Endodermal cell (in vitro differentiated cells): ENCODE measurements at regions not wholly inside any gene's neighbourhood (a gene's known extent, or its start where the extent isn't known, plus 50 kb on each side); places are given as distances from the start of the nearest gene placed in this dataset.

Experiments used
- DNase-seq: peaks from one replicate; pipeline ENCODE4 v3.0.0-alpha.2; 2017
- H3K27ac ChIP-seq: 2 replicates; pipeline ENCODE4 v1.5.1; 2013; ENCODE audit warnings: mild to moderate bottlenecking, low read depth, low read length, moderate library complexity
- H3K27me3 ChIP-seq: 2 replicates; pipeline ENCODE4 v1.6.1; 2013; ENCODE audit warnings: mild to moderate bottlenecking, low read length, moderate library complexity; ENCODE audit not compliant: insufficient read depth, control insufficient read depth, poor library complexity, severe bottlenecking
- H3K36me3 ChIP-seq: 2 replicates; pipeline ENCODE4 v1.7.0; 2013; ENCODE audit warnings: mild to moderate bottlenecking, low read length, moderate library complexity; ENCODE audit not compliant: control insufficient read depth, insufficient read depth
- H3K4me1 ChIP-seq: one replicate; pipeline ENCODE4 v1.7.0; 2013; ENCODE audit warnings: low read length; ENCODE audit not compliant: control insufficient read depth, insufficient read depth
- H3K4me3 ChIP-seq: 2 replicates; pipeline ENCODE4 v1.5.1; 2013; ENCODE audit warnings: mild to moderate bottlenecking, low read length, moderate library complexity
- H3K9ac ChIP-seq: 2 replicates; pipeline ENCODE4 v1.6.1; 2013; ENCODE audit warnings: mild to moderate bottlenecking, low read length, moderate library complexity; ENCODE audit not compliant: poor library complexity, severe bottlenecking; ENCODE audit errors: extremely low read depth
- H3K9me3 ChIP-seq: 2 replicates; pipeline ENCODE4 v1.6.1; 2013; ENCODE audit warnings: mild to moderate bottlenecking, low read length, moderate library complexity; ENCODE audit not compliant: control insufficient read depth
- H3K27ac Mint-ChIP-seq: 2 replicates; pipeline ENCODE4 v1.8.0; 2020; ENCODE audit warnings: mixed read lengths
- H3K27me3 Mint-ChIP-seq: 2 replicates; pipeline ENCODE4 v1.8.0; 2021; ENCODE audit warnings: mild to moderate bottlenecking, mixed read lengths; ENCODE audit not compliant: insufficient read depth
- H3K36me3 Mint-ChIP-seq: 2 replicates; pipeline ENCODE4 v1.8.0; 2020; ENCODE audit warnings: low read depth, mixed read lengths
- H3K4me1 Mint-ChIP-seq: 2 replicates; pipeline ENCODE4 v1.8.0; 2020; ENCODE audit warnings: mixed read lengths
- H3K4me3 Mint-ChIP-seq: 2 replicates; pipeline ENCODE4 v1.8.0; 2020; ENCODE audit warnings: mild to moderate bottlenecking, moderate library complexity, mixed read lengths
- H3K9me3 Mint-ChIP-seq: 2 replicates; pipeline ENCODE4 v1.8.0; 2020; ENCODE audit warnings: mild to moderate bottlenecking, mixed read lengths
- WGBS, 2 experiments: methylation state at CpG; one replicate each; pipeline versions ENCODE4 v1.1.5 to v1.1.7; 2013; ENCODE audit warnings: missing lambda C conversion rate in 2 of 2, mixed read lengths in 1 of 2; ENCODE audit not compliant: insufficient coverage in 1 of 2, insufficient read length in 1 of 2; 5-methylcytosine and 5-hydroxymethylcytosine counted together
- TF ChIP-seq, protein P1 (sequence below): fragments of 200-600 bp; sonication (generic); conservative IDR thresholded peaks from 2 replicates; pipeline ENCODE4 v1.5.0; 2021; ENCODE audit warnings: antibody characterized with exemption, mild to moderate bottlenecking

DNA sequence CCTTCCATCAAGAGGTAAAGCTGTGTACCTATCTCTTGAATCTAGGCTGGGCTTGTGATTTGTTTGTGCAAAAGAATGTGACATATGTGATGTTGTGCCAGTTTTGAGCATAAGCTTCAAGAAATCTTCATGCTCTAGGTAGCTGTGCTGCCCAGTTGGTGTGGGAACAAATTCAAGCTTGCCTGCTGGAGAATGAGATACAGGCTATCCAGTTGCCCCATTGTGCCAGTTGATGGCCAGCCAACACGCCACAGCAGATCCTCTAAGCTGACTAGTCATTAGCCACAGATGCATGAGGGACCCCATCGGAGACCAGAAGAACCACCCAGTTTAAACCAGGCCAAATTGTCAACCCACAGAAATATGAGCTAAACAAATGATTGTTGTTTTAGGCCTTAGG lies 180.5 kb upstream of the MPHOSPH6 start:
- 100% methylated on average over 2 of the region's 2 CpGs for WGBS, 2 experiments
- TF ChIP-seq, protein P1, sequence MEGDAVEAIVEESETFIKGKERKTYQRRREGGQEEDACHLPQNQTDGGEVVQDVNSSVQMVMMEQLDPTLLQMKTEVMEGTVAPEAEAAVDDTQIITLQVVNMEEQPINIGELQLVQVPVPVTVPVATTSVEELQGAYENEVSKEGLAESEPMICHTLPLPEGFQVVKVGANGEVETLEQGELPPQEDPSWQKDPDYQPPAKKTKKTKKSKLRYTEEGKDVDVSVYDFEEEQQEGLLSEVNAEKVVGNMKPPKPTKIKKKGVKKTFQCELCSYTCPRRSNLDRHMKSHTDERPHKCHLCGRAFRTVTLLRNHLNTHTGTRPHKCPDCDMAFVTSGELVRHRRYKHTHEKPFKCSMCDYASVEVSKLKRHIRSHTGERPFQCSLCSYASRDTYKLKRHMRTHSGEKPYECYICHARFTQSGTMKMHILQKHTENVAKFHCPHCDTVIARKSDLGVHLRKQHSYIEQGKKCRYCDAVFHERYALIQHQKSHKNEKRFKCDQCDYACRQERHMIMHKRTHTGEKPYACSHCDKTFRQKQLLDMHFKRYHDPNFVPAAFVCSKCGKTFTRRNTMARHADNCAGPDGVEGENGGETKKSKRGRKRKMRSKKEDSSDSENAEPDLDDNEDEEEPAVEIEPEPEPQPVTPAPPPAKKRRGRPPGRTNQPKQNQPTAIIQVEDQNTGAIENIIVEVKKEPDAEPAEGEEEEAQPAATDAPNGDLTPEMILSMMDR, result no peak
- H3K27ac Mint-ChIP-seq, result no peak overlapping the region
- peaks cover 12% of the 10 kb centered on the region for H3K9me3 ChIP-seq
- no peaks in the 10 kb centered on the region for H3K27me3 ChIP-seq
- H3K4me1 Mint-ChIP-seq, result peaks cover 15% of the 10 kb centered on the region
- H3K4me3 Mint-ChIP-seq, result no peak overlapping the region
- no peak overlapping the region for H3K9ac ChIP-seq
- no peaks in the 10 kb centered on the region for H3K36me3 Mint-ChIP-seq
- H3K4me1 ChIP-seq, result no peaks in the 10 kb centered on the region
- H3K27ac ChIP-seq, result no peak overlapping the region
- no peak overlapping the region for H3K4me3 ChIP-seq
- H3K36me3 ChIP-seq, result no peaks in the 10 kb centered on the region
- H3K9me3 Mint-ChIP-seq, result peaks cover 2% of the 10 kb centered on the region
- DNase-seq, result no peak
- H3K27me3 Mint-ChIP-seq, result peaks cover 8% of the 10 kb centered on the region

DNA sequence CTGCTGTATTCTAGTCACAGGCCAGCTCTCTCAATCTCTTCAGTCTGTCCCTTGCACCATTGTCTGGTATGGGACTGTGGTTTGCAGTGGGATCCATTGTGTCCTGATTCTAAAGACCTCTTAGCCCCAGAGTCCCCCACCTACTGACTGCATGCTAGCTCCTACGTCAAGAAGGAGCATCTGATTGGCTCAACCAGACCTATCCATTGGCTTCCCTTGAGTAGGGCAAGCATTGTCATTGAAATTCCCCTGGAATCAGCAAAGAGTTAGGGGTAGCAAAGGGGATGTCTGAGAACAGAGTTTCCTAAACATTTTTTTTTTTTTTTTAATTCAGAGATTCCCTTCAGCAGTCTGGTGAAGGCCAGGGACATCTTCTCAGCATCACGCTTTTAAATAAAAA lies 175.3 kb upstream of the MPHOSPH6 start:
- H3K4me1 ChIP-seq, result no peaks in the 10 kb centered on the region
- Mint-ChIP-seq H3K27me3 (peaks cover 27% of the 10 kb centered on the region), H3K4me1 (peaks cover 19% of the 10 kb centered on the region), H3K4me3 (no peak overlapping the region), H3K27ac (no peak overlapping the region), H3K36me3 (no peaks in the 10 kb centered on the region), H3K9me3 (peaks cover 8% of the 10 kb centered on the region)
- no peak for DNase-seq
- TF ChIP-seq, protein P1, result no peak
- H3K27me3 ChIP-seq, result peaks cover 6% of the 10 kb centered on the region
- H3K36me3 ChIP-seq, result no peaks in the 10 kb centered on the region
- no peak overlapping the region for H3K9ac ChIP-seq
- no peak overlapping the region for H3K4me3 ChIP-seq
- H3K27ac ChIP-seq, result no peak overlapping the region
- peaks cover 13% of the 10 kb centered on the region for H3K9me3 ChIP-seq
- 80 to 88% methylated on average over 1 of the region's 2 CpGs for WGBS, 2 experiments

DNA sequence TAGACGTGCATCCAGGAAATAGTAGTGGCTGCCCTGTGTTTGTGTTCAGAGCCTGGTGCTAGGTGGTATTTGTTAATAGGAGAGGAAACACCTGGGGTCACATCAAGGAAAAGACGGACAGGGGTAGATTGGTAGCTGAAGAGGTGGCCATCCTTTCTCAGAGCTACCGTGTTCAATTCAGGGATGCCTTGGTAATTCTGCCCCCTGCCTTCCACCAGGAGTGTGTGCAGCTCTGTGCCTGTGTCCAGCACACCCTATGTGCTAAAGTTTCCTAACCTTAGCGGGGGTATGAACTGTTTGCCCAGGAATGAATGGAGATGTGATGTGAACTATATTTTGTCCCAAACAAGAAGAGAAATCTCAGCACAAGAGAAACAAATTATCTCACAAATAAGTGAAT lies 174.1 kb upstream of the MPHOSPH6 start:
- TF ChIP-seq, protein P1, result peak; percentile 88
- peak; percentile 65 for DNase-seq
- Histone ChIP-seq H3K27ac (no peak overlapping the region), H3K27me3 (peaks cover 6% of the 10 kb centered on the region), H3K9me3 (peaks cover 13% of the 10 kb centered on the region), H3K36me3 (no peaks in the 10 kb centered on the region), H3K4me3 (no peak overlapping the region), H3K9ac (no peak overlapping the region), H3K4me1 (no peaks in the 10 kb centered on the region)
- H3K36me3 Mint-ChIP-seq, result no peaks in the 10 kb centered on the region
- H3K27me3 Mint-ChIP-seq, result peaks cover 34% of the 10 kb centered on the region
- H3K27ac Mint-ChIP-seq, result no peak overlapping the region
- peaks cover 23% of the 10 kb centered on the region for H3K4me1 Mint-ChIP-seq
- 64 to 68% methylated on average over 3 to 4 of the region's 4 CpGs for WGBS, 2 experiments
- peaks cover 8% of the 10 kb centered on the region for H3K9me3 Mint-ChIP-seq
- H3K4me3 Mint-ChIP-seq, result no peak overlapping the region
